Sigmoid colon (tissue), 6 donors: ENCODE measurements at regions not wholly inside any gene's neighbourhood (a gene's known extent, or its start where the extent isn't known, plus 50 kb on each side); places are given as distances from the start of the nearest gene placed in this dataset.

Experiments
- DNase-seq: peaks from one replicate; pipeline ENCODE4 v3.0.0-alpha.2; 2019
- H3K27ac ChIP-seq, 4 donors: fragments of 200-600 bp; sonication (generic); one replicate each; pipeline ENCODE4 v1.5.1; 2016 to 2019; ENCODE audit warnings: mild to moderate bottlenecking in 1 of 4
- H3K27me3 ChIP-seq, 3 donors: fragments of 200-600 bp; sonication (generic); one replicate each; pipeline ENCODE4 v1.5.1; 2019; ENCODE audit warnings: mild to moderate bottlenecking in 1 of 3
- H3K36me3 ChIP-seq, 4 donors: fragments of 200-600 bp; sonication (generic); one replicate each; pipeline ENCODE4 v1.5.1; 2016 to 2019
- H3K4me1 ChIP-seq, 4 donors: fragments of 200-600 bp; sonication (generic); one replicate each; pipeline ENCODE4 v1.5.1; 2017 to 2019
- H3K4me3 ChIP-seq, 4 donors: fragments of 200-600 bp; sonication (generic); one replicate each; pipeline ENCODE4 v1.5.1; 2017 to 2019; ENCODE audit warnings: mild to moderate bottlenecking in 2 of 4, moderate library complexity in 1 of 4
- H3K9me3 ChIP-seq, 4 donors: fragments of 200-600 bp in 3 of 4; sonication (generic) in 3 of 4; one replicate each; pipeline versions ENCODE4 v1.5.1 to v1.6.1; 2013 to 2019
- EP300 ChIP-seq, 4 donors: sonication (generic); formaldehyde crosslinking; IDR thresholded peaks; one replicate each; pipeline ENCODE4 v1.6.1; 2017; ENCODE audit warnings: antibody characterized with exemption in 4 of 4
- POLR2A ChIP-seq, 2 donors: fragments of 450-650 bp; IDR thresholded peaks; one replicate each; pipeline ENCODE4 v1.6.1; 2016; ENCODE audit warnings: antibody characterized with exemption in 2 of 2, mild to moderate bottlenecking in 2 of 2, moderate library complexity in 2 of 2
- POLR2AphosphoS5 ChIP-seq, 4 donors: sonication (generic); formaldehyde crosslinking; IDR thresholded peaks; one replicate each; pipeline ENCODE4 v1.6.1; 2017; ENCODE audit warnings: antibody characterized with exemption in 4 of 4
- WGBS, 2 donors: extraction: QIAGEN DNeasy Blood & Tissue Kit; methylation state at CpG; one replicate each; pipeline ENCODE4 v1.1.7; 2013; 5-methylcytosine and 5-hydroxymethylcytosine counted together
- intact Hi-C: fragments of 100-400 bp; cut with DNase I; formaldehyde crosslinking; loops from one replicate; pipeline ENCODE4 v1.15.1; 2023
- TF ChIP-seq, protein P1 (sequence below), 4 experiments: fragments of 450-650 bp in 3 of 4; fragments of 200-600 bp in 1 of 4; IDR thresholded peaks; one replicate each; pipeline ENCODE4 v1.5.1; 2016 to 2019; ENCODE audit warnings: antibody characterized with exemption in 4 of 4, mild to moderate bottlenecking in 3 of 4, moderate library complexity in 2 of 4
- donor health status: healthy with polysubstance abuse.
- donor health status: healthy.

DNA sequence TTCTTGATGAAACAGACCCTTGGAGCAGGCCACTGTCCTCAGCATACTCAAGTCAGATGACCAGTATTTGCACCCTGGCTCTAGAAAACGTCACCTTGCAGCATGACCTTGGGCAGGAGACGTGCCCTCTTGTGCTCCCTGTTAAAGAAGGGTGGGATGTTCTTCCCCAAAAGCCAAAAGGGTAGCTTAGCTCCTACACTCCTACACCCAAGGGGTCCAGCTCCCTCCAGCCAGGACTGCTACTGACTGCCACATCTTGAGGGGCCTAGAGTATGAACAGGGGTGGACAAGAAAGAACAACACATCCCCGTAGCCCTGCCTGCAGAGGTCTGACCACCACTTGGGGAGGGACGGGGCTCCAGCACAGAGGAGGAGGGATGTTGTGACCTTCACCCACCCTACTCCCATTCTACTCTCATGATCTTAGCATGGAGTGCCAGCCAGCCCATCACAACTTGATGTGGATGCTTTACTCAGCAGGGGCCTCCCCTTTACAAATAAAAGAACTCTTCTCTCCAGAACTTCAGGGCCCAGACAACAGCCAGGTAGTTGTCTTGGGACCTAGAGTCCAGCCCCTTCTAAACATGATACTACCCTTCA lies 165.3 kb upstream of the ZMIZ1 start:
- Histone ChIP-seq H3K27me3 (no peaks in the 10 kb centered on the region), H3K4me3 (no peak overlapping the region), H3K27ac (no peak overlapping the region), H3K4me1 (no peaks in the 10 kb centered on the region), H3K9me3 (no peaks in the 10 kb centered on the region), H3K36me3 (no peaks in the 10 kb centered on the region)
- no peak for DNase-seq
- intact Hi-C loops: no loop called here
- TF ChIP-seq EP300 (IDR thresholded peaks at IDR 0.05): no peak
- no peak for TF ChIP-seq POLR2AphosphoS5 (IDR thresholded peaks at IDR 0.05)
- no peak for TF ChIP-seq POLR2A (IDR thresholded peaks at IDR 0.05)
- TF ChIP-seq, protein P1, sequence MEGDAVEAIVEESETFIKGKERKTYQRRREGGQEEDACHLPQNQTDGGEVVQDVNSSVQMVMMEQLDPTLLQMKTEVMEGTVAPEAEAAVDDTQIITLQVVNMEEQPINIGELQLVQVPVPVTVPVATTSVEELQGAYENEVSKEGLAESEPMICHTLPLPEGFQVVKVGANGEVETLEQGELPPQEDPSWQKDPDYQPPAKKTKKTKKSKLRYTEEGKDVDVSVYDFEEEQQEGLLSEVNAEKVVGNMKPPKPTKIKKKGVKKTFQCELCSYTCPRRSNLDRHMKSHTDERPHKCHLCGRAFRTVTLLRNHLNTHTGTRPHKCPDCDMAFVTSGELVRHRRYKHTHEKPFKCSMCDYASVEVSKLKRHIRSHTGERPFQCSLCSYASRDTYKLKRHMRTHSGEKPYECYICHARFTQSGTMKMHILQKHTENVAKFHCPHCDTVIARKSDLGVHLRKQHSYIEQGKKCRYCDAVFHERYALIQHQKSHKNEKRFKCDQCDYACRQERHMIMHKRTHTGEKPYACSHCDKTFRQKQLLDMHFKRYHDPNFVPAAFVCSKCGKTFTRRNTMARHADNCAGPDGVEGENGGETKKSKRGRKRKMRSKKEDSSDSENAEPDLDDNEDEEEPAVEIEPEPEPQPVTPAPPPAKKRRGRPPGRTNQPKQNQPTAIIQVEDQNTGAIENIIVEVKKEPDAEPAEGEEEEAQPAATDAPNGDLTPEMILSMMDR (IDR thresholded peaks at IDR 0.05): no peak
- 71 to 91% methylated on average over 4 of the region's 4 CpGs for WGBS, 2 donors

DNA sequence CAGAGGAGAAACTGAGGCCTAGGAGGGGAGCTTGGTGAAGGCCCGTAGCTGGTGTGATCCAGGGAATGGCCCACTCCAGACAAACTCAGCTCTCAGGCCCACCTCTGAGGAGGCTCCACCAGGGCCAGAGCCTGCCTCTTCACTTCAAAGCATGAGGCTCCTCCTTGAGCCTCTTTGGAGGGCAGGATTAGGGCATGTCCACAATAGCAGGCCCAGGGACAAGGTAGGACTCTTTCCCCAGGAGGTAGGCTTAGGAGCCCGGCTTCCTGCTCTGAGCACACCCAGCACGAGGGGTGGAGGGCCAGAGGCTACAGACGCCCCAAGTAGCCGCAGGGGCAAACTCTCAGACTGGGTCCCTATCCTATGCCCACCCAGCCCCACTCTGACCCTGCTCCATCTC lies 164.6 kb upstream of the ZMIZ1 start:
- no peaks in the 10 kb centered on the region for H3K4me1 ChIP-seq

DNA sequence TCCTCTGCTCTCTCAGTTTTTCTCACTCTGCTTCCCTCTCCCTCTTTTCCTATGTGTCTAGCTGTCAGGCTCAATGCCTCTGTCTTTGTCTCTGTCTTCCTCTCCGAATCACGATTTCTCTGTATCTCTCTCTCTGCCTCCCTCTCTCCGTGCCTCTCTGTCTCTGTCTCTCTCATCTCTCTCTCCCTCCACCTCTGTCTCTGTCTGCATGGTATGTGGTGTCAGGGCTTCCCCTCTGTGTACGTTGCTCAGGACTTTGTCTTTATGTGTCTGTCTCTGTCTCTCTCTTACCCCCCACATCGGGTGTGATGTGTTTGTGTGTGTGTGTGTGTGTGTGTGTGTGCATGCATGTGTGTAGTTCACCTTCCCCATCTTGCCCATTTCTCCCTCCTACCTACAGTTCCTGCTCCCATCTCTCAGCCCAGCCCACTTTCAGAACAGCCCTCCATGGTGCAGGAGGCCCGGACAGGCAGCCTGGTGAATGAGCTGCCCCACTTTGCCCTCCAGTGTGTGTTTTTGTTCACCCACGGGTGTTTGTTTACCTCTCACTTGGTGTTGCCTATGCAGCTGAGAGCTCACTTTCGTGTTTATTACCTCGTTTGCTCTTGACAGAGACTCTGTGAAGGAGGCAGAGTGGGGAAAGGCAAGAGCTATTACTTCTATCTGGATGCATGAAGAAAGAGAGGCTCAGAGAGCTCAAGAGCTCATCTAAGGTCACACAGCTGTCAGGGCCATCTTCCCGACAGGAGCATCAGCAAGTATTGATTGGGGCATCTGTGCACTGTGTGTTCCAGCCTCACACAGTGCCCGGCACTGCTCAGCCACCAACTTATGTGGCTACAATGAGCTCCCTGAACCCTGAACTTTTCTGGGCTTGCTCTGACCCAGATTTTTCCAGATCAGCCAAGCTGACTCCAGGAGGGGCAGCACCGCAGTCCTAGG lies 163.5 kb upstream of the ZMIZ1 start:
- H3K27me3 ChIP-seq: no peaks in the 10 kb centered on the region
- no peak overlapping the region for H3K27ac ChIP-seq
- H3K4me3 ChIP-seq: no peak overlapping the region
- no peaks in the 10 kb centered on the region for H3K36me3 ChIP-seq
- 68 to 83% methylated on average over 12 of the region's 12 CpGs for WGBS, 2 donors
- DNase-seq: no peak
- no peak for TF ChIP-seq POLR2AphosphoS5 (IDR thresholded peaks at IDR 0.05)
- TF ChIP-seq, protein P1 (IDR thresholded peaks at IDR 0.05): no peak
- no peak for TF ChIP-seq EP300 (IDR thresholded peaks at IDR 0.05)
- no peak for TF ChIP-seq POLR2A (IDR thresholded peaks at IDR 0.05)
- H3K9me3 ChIP-seq: no peaks in the 10 kb centered on the region
- no peaks in the 10 kb centered on the region for H3K4me1 ChIP-seq
- intact Hi-C loops: no loop called here

More for the DNA sequence above, 164.6 kb upstream of the ZMIZ1 start:
- WGBS, 2 donors: 95 to 96% methylated on average over 5 of the region's 5 CpGs
- DNase-seq: no peak
- Histone ChIP-seq H3K27me3 (no peaks in the 10 kb centered on the region), H3K27ac (no peak overlapping the region), H3K9me3 (no peaks in the 10 kb centered on the region), H3K4me3 (no peak overlapping the region), H3K36me3 (no peaks in the 10 kb centered on the region)
- TF ChIP-seq POLR2A (IDR thresholded peaks at IDR 0.05): no peak
- no peak for TF ChIP-seq EP300 (IDR thresholded peaks at IDR 0.05)
- TF ChIP-seq, protein P1 (IDR thresholded peaks at IDR 0.05): no peak
- TF ChIP-seq POLR2AphosphoS5 (IDR thresholded peaks at IDR 0.05): no peak
- intact Hi-C loops: no loop called here

DNA sequence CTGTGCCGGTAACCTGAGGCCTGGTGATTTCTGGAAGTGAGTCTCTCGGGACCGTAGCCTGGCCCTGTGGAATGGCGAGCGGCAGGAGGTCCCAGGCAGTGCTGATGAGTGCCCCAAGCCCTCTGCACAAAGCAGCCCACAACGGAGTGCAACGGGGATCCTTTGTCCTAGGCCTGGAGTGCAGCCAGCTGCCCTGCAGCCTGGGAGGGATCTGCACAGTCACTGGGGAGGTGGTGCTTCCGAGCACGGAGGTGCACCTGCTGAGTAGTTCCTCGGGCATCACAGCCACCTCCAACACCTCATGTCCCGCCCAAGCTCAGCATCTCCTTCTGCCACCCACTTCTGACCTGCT lies 162.8 kb upstream of the ZMIZ1 start:
- Histone ChIP-seq H3K4me3 (no peak overlapping the region), H3K9me3 (no peaks in the 10 kb centered on the region), H3K4me1 (no peaks in the 10 kb centered on the region), H3K27ac (no peak overlapping the region), H3K27me3 (no peaks in the 10 kb centered on the region), H3K36me3 (no peaks in the 10 kb centered on the region)
- no peak for DNase-seq
- 71 to 83% methylated on average over 11 of the region's 11 CpGs for WGBS, 2 donors
- TF ChIP-seq POLR2A (IDR thresholded peaks at IDR 0.05) (no peak), EP300 (IDR thresholded peaks at IDR 0.05) (no peak), POLR2AphosphoS5 (IDR thresholded peaks at IDR 0.05) (no peak)
- TF ChIP-seq, protein P1 (IDR thresholded peaks at IDR 0.05): no peak
- intact Hi-C loops: no loop called here
